SKM-1 treated with dmso at 0.1 percent for 144 hours (cell line): ENCODE measurements at regions not wholly inside any gene's neighbourhood (a gene's known extent, or its start where the extent isn't known, plus 50 kb on each side); places are given as distances from the start of the nearest gene placed in this dataset.
"Not testable (repeated sequence)": the region's sequence is repeated elsewhere in the genome, so short reads cannot be mapped to it uniquely, and the experiment has no call there.

Experiments
- DNase-seq: peaks from one replicate; lab custom pipeline; 2025; ENCODE audit not compliant: unreplicated experiment; lab: John Stamatoyannopoulos, UW

DNA sequence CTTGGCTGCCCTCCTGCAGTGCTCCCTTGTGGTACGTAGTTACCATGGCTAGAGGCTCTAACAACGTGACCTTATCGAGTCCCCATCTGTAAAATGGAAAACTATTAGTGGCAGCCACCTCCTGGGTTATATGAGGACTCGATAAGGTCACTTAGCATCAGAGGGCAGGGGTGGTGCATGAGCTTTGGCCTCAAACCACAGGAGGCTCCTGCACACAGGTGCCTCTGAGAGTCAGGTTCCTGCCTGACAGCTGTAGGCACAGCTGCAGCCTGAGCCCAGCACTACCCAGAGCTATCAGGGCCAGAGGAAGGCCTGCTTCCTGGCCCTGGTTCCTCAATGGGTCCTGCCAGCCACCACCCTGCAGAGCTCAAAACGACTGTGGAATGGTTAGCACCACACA lies 57.2 kb upstream of the SEC14L1 start:
- DNase-seq, result no peak

DNA sequence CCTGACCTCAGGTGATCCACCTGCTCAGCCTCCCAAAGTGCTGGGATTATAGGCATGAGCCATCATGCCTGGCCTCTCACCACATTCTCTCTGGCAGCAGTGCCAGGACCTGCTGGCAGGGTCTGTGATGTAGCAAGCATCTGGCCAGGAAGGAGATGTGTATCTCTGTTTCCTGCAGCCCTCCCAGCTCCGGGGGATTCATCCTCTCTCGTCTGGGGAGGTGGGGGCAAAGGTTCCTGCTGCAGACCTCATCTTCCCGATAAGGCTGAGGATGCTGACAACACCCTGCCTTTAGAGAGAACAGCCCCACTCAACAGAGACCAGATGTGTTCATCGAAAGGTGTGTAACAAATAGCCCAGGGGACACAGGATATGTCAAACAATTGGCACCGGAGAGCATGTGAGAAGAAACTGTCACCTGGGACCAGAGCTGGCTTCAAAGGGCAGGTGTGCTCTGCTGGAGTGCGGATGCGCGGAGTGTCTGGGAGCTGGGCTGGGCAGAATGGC lies 54.8 kb upstream of the SEC14L1 start:
- no peak for DNase-seq

DNA sequence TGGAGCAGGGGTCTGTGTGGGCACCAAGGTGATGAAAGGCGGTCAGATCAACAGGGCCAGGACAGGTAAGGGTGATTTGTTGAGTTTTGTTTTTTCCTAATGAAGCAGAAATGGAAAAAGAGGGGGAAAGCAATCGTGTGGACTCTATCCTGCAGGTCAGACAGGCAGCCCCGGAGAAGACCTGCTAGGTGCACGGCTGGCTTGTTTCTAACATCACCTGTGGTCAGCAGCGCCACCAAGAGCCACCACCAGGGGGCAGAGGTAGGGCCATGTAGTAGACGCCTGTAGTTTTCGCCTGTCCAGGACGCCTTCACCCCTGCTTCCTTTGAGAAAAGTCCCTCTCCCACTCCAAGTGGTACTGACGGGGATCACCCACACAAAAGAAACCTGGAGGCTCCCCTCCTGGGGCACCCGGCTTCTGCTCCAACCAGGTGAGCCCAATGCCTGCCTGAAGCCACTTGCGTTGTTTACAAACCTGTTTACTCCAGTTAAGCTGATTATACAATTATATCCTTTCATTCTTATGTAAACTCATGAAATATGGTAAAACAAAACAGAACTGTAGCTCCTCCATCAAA lies 54.2 kb upstream of the SEC14L1 start:
- peak; percentile 48 for DNase-seq

DNA sequence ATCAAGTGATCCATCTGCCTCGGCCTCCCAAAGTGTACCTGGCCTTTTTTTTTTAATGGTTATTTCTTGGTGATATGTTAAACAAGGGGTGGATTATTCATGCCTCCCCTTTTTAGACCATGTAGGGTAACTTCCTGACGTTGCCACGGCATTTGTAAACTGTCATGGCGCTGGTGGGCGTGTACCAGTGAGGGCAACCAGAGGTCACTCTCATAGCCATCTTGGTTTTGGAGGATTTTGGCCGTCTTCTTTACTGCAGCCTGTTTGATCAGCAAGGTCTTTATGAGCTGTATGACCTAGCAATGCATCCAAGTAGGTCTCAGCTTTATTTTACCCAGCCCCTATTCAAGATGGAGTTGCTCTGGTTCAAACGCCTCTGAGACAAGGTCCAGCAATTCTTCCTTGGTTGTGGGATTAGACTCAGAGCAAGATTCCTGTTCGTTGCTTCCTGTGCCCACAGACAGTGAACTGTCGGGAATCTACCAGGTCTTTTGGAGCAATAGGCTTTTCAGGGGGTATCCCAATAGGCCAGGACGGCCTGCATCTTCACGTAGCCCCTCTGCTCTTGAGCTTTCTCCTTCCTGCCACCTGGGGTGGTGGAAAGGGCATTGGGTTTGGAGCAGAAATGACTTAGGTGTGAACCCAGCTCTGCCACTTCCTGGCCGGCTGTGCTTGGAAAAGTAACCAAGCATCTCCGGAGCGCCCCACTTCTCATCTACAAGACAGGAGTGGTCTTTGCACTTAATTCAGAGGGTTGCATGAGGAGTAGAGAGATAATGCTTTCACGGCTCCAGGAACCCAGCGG lies 52.9 kb upstream of the SEC14L1 start:
- DNase-seq, result no peak

DNA sequence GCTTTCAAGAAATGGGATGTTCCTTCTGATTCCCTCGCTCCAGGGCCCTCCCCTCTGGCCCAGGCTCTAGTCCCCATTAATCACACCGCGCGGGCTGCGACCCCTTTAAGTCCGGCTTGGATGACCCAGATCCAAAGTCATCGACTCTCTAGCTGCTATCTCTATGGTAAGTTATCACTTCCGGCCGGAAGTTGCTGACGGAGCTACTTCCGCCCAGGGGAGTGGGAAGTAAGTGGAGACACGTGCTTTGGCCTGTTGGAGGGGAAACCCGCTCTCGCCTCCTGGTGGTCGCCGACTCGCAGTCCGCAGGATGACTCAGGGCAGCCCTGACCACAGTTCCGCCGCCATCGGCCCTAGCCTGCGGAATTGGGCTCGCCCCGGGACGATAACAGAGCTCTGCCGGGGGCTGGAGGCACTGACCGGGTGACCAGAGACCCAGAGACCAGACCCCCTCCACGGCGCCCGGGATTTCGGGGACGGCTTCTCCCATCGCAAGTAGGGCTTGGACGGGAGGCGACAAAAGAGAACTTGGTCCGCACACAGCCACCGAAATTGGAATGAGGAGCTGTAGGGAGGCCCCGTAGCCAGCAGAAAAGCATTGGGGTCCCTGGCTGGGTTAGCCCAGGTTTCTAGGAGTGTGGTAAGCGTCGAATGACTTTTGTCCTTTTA lies 52.2 kb upstream of the SEC14L1 start:
- peak; percentile 94 for DNase-seq

DNA sequence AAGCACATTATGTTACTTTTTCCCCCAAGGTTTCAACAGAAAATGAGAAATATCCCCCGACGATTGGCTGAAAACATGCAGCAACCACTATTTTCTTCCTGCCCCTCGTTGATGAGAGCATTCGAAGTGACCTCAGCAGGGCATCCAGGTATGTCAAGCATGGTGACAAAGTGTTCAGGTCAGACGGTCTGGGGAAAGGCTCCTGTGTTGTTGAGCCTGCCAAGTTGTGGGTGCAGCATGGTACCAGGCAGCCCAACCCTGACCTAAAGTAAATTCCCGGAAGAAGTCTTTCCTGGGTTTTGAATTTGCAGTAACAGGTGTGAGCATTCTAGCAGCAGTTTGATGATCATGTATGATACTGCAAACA lies 51.7 kb upstream of the SEC14L1 start:
- no peak for DNase-seq

DNA sequence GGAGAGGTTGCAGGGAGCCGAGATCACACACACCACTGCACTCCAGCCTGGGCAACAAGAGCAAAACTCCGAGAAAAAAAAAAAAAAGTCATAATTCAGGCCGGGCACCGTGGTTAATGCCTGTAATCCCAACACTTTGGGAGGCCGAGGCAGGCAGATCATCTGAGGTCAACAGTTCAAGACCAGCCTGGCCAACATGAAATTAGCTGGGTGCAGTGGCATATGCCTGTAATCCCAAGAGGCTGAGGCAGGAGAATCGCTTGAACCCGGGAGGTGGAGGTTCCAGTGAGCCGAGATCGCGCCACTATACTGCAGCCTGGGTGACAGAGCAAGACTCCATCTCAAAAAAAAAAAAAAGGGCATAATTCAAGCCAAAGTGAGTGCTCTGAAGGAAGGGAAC lies 50.8 kb upstream of the SEC14L1 start:
- DNase-seq, result not testable (repeated sequence)

DNA sequence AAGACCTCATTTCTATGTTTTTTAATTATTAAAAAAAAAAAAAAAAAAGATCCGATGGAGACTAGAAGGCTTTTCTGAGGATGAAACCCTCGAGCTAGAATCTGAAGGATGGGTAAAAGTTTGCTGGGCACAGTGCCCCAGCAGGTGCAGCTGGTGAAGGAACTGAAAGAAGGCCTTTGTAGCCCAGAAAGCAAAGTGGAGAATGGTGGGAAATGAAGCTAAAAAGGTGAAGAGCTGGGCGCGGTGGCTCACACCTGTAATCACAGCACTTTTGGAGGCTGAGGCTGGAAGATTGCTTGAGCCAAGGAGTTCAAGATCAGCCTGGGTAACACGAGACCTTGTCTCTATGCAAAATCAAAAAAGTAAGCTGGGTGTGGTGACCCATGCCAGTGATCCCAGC lies 50.3 kb upstream of the SEC14L1 start:
- DNase-seq, result no peak
